Gastroesophageal sphincter (tissue), 3 donors: ENCODE measurements at regions not wholly inside any gene's neighbourhood (a gene's known extent, or its start where the extent isn't known, plus 50 kb on each side); places are given as distances from the start of the nearest gene placed in this dataset.

Experiments used
- POLR2A ChIP-seq, 2 donors: fragments of 450-650 bp; IDR thresholded peaks; one replicate each; pipeline ENCODE4 v1.6.1; 2017; ENCODE audit warnings: antibody characterized with exemption in 2 of 2, mild to moderate bottlenecking in 2 of 2, moderate library complexity in 1 of 2
- TF ChIP-seq, protein P1 (sequence below), 4 experiments: fragments of 200-600 bp in 2 of 4; fragments of 450-650 bp in 2 of 4; sonication (generic) in 1 of 4; IDR thresholded peaks; one replicate each; pipeline ENCODE4 v1.5.1; 2017 to 2019; ENCODE audit warnings: antibody characterized with exemption in 4 of 4, mild to moderate bottlenecking in 2 of 4, moderate library complexity in 2 of 4

DNA sequence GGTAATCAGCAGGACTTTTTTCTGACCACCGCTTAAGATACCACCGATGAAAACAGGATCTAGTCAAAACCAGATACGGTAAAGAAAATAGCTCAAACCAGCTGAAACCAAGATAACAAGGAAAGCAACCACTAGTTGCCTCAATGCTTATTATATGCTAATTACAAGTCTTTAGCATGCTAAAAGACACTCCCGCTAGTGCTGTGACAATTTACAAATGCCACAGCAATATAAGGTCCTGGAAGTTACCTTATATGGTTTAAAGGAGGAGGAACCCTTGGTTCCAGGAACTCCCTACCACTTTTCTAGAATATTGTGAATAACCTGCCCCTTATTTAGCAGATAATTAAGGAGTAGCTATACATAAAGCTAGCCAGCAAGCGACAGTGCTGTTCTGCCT lies 976.4 kb upstream of the SEL1L start:
- TF ChIP-seq, protein P1, sequence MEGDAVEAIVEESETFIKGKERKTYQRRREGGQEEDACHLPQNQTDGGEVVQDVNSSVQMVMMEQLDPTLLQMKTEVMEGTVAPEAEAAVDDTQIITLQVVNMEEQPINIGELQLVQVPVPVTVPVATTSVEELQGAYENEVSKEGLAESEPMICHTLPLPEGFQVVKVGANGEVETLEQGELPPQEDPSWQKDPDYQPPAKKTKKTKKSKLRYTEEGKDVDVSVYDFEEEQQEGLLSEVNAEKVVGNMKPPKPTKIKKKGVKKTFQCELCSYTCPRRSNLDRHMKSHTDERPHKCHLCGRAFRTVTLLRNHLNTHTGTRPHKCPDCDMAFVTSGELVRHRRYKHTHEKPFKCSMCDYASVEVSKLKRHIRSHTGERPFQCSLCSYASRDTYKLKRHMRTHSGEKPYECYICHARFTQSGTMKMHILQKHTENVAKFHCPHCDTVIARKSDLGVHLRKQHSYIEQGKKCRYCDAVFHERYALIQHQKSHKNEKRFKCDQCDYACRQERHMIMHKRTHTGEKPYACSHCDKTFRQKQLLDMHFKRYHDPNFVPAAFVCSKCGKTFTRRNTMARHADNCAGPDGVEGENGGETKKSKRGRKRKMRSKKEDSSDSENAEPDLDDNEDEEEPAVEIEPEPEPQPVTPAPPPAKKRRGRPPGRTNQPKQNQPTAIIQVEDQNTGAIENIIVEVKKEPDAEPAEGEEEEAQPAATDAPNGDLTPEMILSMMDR (IDR thresholded peaks at IDR 0.05): no peak
- TF ChIP-seq POLR2A (IDR thresholded peaks at IDR 0.05): no peak
